SK-N-SH treated with all-trans-retinoic acid at 6 μM for 48 hours (cell line): ENCODE measurements at regions not wholly inside any gene's neighbourhood (a gene's known extent, or its start where the extent isn't known, plus 50 kb on each side); places are given as distances from the start of the nearest gene placed in this dataset.

Source experiments
- ARNTL ChIP-seq: fragments of 450-650 bp; formaldehyde crosslinking; IDR thresholded peaks from 2 replicates; pipeline ENCODE4 v1.5.0; 2020; ENCODE audit warnings: low read depth, mild to moderate bottlenecking, moderate library complexity, borderline replicate concordance
- CREB5 ChIP-seq: fragments of 250-450 bp; sonication (Bioruptor Pico); IDR thresholded peaks from 2 replicates; pipeline ENCODE4 v1.5.1; 2020; ENCODE audit warnings: low read depth, mild to moderate bottlenecking, moderate library complexity
- OSR1 ChIP-seq: fragments of 250-450 bp; sonication (Bioruptor Pico); IDR thresholded peaks from 2 replicates; pipeline ENCODE4 v1.8.0; 2022; ENCODE audit warnings: moderate library complexity, mild to moderate bottlenecking, inconsistent platforms
- PATZ1 ChIP-seq: fragments of 250-450 bp; sonication (Bioruptor Pico); IDR thresholded peaks from 2 replicates; pipeline ENCODE4 v1.8.0; 2020; ENCODE audit warnings: mild to moderate bottlenecking, moderate library complexity, borderline replicate concordance
- POU6F1 ChIP-seq: fragments of 250-450 bp; sonication (Bioruptor Pico); IDR thresholded peaks from 2 replicates; pipeline ENCODE4 v1.8.0; 2021; ENCODE audit warnings: low read depth, mild to moderate bottlenecking, moderate library complexity, borderline replicate concordance
- RARB ChIP-seq: fragments of 250-450 bp; sonication (Bioruptor Pico); IDR thresholded peaks from 2 replicates; pipeline ENCODE4 v1.8.0; 2021; ENCODE audit warnings: mild to moderate bottlenecking, moderate library complexity
- SNAI2 ChIP-seq: fragments of 250-450 bp; sonication (Bioruptor Pico); IDR thresholded peaks from 2 replicates; pipeline ENCODE4 v1.5.0; 2020; ENCODE audit warnings: mild to moderate bottlenecking, moderate library complexity
- TCF4 ChIP-seq: fragments of 250-450 bp; sonication (Bioruptor Pico); IDR thresholded peaks from 2 replicates; pipeline ENCODE4 v1.8.0; 2021; ENCODE audit warnings: mild to moderate bottlenecking, moderate library complexity, borderline replicate concordance
- ZFP30 ChIP-seq: fragments of 450-650 bp; formaldehyde crosslinking; IDR thresholded peaks from 2 replicates; pipeline ENCODE4 v1.5.0; 2022; ENCODE audit warnings: mild to moderate bottlenecking, moderate library complexity
- ZNF565 ChIP-seq: fragments of 450-650 bp; formaldehyde crosslinking; conservative IDR thresholded peaks from 2 replicates; pipeline ENCODE4 v1.5.0; 2020; ENCODE audit warnings: low read depth, mild to moderate bottlenecking, moderate library complexity

GRCh38 chr15:37638116-37638515 is 296.3 kb upstream of the TMCO5A start:
- TF ChIP-seq SNAI2 = no peak
- TF ChIP-seq ZFP30 (CRISPR knock-in tag) = no peak
- no peak for TF ChIP-seq POU6F1 (CRISPR knock-in tag)
- no peak for TF ChIP-seq PATZ1 (CRISPR knock-in tag)
- TF ChIP-seq RARB = no peak
- no peak for TF ChIP-seq TCF4 (CRISPR knock-in tag)
- TF ChIP-seq ZNF565 = no peak
- TF ChIP-seq CREB5 (CRISPR knock-in tag) = no peak
- TF ChIP-seq ARNTL (CRISPR knock-in tag) = no peak
- TF ChIP-seq OSR1 (CRISPR knock-in tag) = no peak
